ENCODE measurements at regions not wholly inside any gene's neighbourhood (a gene's known extent, or its start where the extent isn't known, plus 50 kb on each side); places are given as distances from the start of the nearest gene placed in this dataset.

- no peak for FAIRE-seq
These were observed 92.0 kb upstream of the RAI14 start for GRCh38 chr5:34563931-34564709.

DNA sequence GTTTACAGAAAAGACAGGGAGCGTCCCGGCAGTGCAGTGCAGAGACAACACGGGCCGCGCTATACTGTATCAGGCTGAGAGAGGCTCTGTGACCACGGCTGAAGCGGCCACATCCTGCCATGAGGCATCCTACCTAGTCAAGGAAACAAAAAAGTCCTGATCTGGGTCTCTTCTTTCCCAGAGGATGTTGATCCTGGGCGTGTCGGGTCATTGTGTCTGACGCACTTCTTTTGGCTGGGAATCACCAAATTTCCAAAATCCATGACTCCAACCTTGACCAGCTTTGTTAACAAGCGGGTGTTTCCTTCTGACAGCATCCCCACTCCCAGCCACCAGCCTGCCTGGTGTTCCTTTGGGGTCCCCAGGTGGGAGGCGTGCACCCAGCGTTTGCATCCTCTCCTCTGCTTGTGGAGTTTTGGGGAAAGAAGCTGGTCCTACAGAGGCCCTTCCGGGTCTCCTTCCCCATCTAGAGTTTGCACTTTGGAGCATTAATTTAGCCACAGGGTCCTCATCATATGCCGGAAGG, 91.4 kb upstream of the RAI14 start:
- no peak for FAIRE-seq

DNA sequence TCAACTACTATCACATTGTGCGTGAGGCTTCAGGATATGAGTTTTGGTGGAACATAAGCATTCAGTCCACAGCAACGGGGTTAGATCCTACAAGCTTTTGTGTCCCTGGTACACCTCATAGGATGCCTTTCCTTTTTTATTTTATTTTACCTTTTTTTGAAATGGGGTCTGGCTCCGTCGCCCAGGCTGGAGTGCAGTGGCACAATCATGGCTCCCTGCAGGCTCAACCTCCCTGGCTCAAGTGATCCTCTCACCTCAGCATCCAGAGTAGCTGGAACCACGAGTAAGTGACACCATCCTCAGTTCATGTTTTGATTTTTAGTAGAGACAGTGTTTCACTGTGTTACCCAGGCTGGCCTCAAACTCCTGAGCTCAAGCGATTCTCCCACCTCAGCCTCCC, 86.0 kb upstream of the RAI14 start:
- FAIRE-seq, result no peak

GRCh38 chr5:34570721-34571676, 85.1 kb upstream of the RAI14 start:
- no peak for FAIRE-seq

- no peak for FAIRE-seq
These were observed 84.5 kb upstream of the RAI14 start for GRCh38 chr5:34571677-34572041.

DNA sequence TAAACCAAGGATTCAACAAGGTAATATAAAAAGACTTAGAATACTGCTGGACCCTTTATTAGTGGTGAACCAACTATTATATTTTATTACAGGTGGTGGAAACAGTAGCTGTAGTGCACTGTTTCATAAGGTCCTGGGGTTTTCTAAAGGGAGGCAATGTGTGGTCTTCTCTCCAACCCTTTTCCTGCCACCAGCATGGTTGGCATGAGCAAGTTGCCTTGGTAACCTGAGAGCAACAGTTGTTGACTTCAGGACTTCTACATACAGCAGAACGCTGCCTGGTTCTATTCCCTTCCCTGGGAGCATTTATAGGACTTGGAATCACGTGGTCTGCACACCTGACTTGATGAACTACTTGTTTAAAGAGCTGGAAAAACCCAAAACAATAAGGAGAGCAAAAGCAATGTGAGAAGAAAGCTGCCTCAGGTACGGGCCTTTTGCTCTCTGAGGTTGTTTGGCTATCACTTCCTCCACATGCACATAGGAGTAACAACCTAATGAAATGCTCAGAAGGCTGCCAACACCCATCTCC, 81.1 kb upstream of the RAI14 start:
- no peak for FAIRE-seq

- peak; percentile 90 for FAIRE-seq
These were observed 79.0 kb upstream of the RAI14 start for GRCh38 chr5:34576891-34577666.

- no peak for FAIRE-seq
These were observed 77.2 kb upstream of the RAI14 start for GRCh38 chr5:34578962-34579361.

- FAIRE-seq, result no peak
These were observed 75.1 kb upstream of the RAI14 start for GRCh38 chr5:34580983-34581382.

DNA sequence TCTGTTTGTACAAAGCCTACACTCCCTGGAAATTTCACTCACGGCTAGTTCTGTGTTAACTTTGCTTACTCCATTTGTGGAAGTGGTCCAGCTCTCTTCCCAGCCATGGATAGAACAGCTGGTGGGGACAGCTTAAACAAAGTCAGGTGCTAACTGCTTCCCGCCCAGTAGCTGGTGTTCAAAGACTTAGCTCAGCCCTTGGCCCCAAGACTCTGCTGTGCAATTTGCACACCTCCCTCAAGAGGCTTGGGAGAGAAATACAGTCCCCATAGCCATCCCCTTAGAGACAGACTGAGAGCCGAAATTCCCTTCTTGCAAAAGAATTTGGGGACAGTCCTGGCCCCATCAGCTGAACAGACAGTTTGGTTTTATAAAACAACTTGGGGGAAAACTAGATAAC, 73.8 kb upstream of the RAI14 start:
- FAIRE-seq, result no peak

- FAIRE-seq, result no peak
These were observed 73.0 kb upstream of the RAI14 start for GRCh38 chr5:34583167-34583566.

- FAIRE-seq, result no peak
These were observed 72.0 kb upstream of the RAI14 start for GRCh38 chr5:34584165-34584564.

GRCh38 chr5:34585601-34586104, 70.5 kb upstream of the RAI14 start:
- no peak for FAIRE-seq

GRCh38 chr5:34586117-34586885, 69.8 kb upstream of the RAI14 start:
- no peak for FAIRE-seq

- FAIRE-seq, result no peak
These were observed 68.5 kb upstream of the RAI14 start for GRCh38 chr5:34587355-34588241.

- FAIRE-seq, result no peak
These were observed 66.3 kb upstream of the RAI14 start for GRCh38 chr5:34589832-34590231.

GRCh38 chr5:34591723-34592122, 64.4 kb upstream of the RAI14 start:
- no peak for FAIRE-seq

DNA sequence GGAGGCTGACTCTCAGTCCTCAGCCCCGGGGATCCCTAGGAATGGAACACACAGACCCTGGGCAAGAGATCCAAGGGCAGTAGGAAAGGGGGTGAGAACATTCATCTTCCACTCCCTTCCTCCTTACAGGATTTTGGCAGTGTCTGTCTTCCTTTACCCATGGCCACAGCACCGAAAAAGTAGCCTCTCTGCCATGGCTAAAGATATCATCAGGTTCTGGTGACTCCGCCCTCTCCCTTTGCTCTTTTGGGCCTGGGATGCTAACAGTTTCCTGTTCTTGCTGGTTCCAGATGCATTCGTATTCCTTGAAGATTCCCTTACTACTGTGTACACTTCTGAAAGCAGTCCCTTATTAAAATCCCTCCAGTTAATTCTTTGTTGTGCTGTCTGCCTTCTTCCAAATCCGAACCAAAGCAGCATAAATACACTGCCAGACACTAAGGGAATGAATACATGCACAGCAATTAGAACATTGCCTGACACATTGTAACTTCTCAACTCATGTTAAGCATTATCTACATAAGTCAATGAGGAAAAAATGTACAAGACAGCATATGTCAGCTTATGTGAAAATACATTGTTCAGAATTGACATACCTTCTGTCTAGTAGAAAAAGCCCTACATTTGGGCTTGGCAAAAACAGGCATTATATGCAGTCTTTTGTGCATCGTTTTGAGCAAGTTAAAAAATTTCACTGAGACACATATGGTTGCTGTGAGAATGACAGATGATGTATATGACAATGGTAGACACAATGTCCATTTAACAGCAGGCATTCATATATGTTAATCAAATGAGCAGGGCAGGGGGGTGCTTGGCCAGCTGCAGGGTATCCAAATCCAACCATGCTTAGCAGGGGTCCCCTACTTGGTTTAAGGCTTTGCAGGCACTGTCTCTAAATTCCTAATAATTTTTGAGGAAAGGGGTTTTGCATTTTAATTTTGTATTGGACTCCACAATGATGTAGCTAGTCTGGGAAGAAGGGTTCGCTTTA, 58.8 kb upstream of the RAI14 start:
- FAIRE-seq, result no peak

DNA sequence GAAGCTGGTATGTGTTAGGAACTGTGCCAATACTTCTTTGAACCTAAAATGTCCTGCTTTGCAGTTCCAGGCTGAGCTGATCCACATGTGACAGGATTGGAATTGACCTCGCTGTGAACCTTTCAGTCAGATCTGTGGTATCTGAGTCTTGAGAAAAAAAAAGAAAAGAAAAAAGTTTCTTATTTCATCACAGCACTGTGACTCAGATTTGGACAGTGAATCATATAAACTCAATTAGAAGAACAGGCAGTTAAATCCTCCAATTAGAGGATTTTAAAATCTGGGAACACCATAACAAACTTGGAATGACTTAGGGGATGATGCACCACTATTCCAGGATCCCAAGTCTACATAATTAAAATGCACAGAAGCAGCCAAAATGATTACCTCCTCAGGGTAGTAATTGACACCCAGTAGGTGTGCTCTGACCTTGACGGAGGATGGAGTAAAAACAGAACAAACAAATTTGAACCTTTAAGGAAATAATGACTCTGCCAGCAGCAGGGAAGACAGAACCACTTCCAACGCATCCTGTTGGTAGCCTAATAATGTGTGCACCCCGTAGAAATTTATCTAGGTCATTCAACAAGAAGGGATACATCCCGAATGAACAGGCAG, 57.8 kb upstream of the RAI14 start:
- no peak for FAIRE-seq
